ENCODE measurements at regions not wholly inside any gene's neighbourhood (a gene's known extent, or its start where the extent isn't known, plus 50 kb on each side); places are given as distances from the start of the nearest gene placed in this dataset.

- TF ChIP-seq CTCF (IDR thresholded peaks at IDR 0.05; ENCODE audit: control insufficient read depth, insufficient read depth, low read depth, low read length, missing control alignments), result no peak
- no peak for DNase-seq (ENCODE audit: low read depth)
- H3K4me3 ChIP-seq (ENCODE audit: control insufficient read depth, low read depth, low read length), result no peak overlapping the region
Observed at GRCh38 chr3:3519266-3519665, 280.0 kb upstream of the LRRN1 start.

- no peak for DNase-seq (ENCODE audit: low read depth)
- no peak for TF ChIP-seq CTCF (IDR thresholded peaks at IDR 0.05; ENCODE audit: control insufficient read depth, insufficient read depth, low read depth, low read length, missing control alignments)
- H3K4me3 ChIP-seq (ENCODE audit: control insufficient read depth, low read depth, low read length), result no peak overlapping the region
Observed at GRCh38 chr3:3516996-3517395, 282.2 kb upstream of the LRRN1 start.

- no peak overlapping the region for H3K4me3 ChIP-seq (ENCODE audit: control insufficient read depth, low read depth, low read length)
- DNase-seq (ENCODE audit: low read depth), result no peak
- TF ChIP-seq CTCF (IDR thresholded peaks at IDR 0.05; ENCODE audit: control insufficient read depth, insufficient read depth, low read depth, low read length, missing control alignments), result no peak
Observed at GRCh38 chr3:3516384-3516783, 282.8 kb upstream of the LRRN1 start.

GRCh38 chr3:3509665-3510064 lies 289.6 kb upstream of the LRRN1 start:
- no peak for DNase-seq (ENCODE audit: low read depth)
- TF ChIP-seq CTCF (IDR thresholded peaks at IDR 0.05; ENCODE audit: control insufficient read depth, insufficient read depth, low read depth, low read length, missing control alignments), result no peak
- no peak overlapping the region for H3K4me3 ChIP-seq (ENCODE audit: control insufficient read depth, low read depth, low read length)

GRCh38 chr3:3504686-3505085 lies 294.5 kb upstream of the LRRN1 start:
- no peak for TF ChIP-seq CTCF (IDR thresholded peaks at IDR 0.05; ENCODE audit: control insufficient read depth, insufficient read depth, low read depth, low read length, missing control alignments)

GRCh38 chr3:3503411-3503810 lies 295.8 kb upstream of the LRRN1 start:
- no peak for DNase-seq (ENCODE audit: low read depth)
- TF ChIP-seq CTCF (IDR thresholded peaks at IDR 0.05; ENCODE audit: control insufficient read depth, insufficient read depth, low read depth, low read length, missing control alignments), result no peak
- H3K4me3 ChIP-seq (ENCODE audit: control insufficient read depth, low read depth, low read length), result no peak overlapping the region

More at GRCh38 chr3:3504686-3505085, 294.5 kb upstream of the LRRN1 start:
- DNase-seq (ENCODE audit: low read depth), result no peak
- H3K4me3 ChIP-seq (ENCODE audit: control insufficient read depth, low read depth, low read length), result no peak overlapping the region

- DNase-seq (ENCODE audit: low read depth), result no peak
- TF ChIP-seq CTCF (IDR thresholded peaks at IDR 0.05; ENCODE audit: control insufficient read depth, insufficient read depth, low read depth, low read length, missing control alignments), result no peak
- no peak overlapping the region for H3K4me3 ChIP-seq (ENCODE audit: control insufficient read depth, low read depth, low read length)
Observed at GRCh38 chr3:3499987-3500386, 299.2 kb upstream of the LRRN1 start.
